ENCODE measurements at regions not wholly inside any gene's neighbourhood (a gene's known extent, or its start where the extent isn't known, plus 50 kb on each side); places are given as distances from the start of the nearest gene placed in this dataset.
A peak's percentile ranks its signal among the peaks of the same experiment; 100 is the strongest.

DNA sequence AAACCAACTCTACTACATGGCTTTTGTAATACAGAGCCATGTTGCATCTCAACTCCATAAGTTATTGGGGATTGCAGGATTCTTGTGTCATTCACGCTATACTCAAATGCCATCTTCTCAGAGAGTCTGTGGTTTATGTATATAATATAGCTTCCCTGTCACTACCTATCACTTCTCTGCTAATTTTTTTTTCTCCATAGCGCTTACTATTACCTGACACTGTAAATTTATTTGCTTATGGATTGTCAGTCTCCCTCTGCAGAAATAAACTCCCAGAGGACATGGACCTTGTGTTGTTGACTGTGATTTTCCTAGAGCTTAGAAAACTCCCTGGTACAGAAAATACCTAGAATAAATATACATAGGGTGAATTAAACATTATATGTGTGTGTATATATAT is 990.5 kb downstream of the TBL1XR1 start:
- Histone ChIP-seq H3K36me3 (no peaks in the 10 kb centered on the region), H3K9me3 (replicated peaks) (no peaks in the 10 kb centered on the region), H3K27me3 (no peaks in the 10 kb centered on the region), H3K27ac (no peak overlapping the region), H3K4me3 (no peak overlapping the region), H3K4me1 (peaks cover 2% of the 10 kb centered on the region)
- DNase-seq: no peak

DNA sequence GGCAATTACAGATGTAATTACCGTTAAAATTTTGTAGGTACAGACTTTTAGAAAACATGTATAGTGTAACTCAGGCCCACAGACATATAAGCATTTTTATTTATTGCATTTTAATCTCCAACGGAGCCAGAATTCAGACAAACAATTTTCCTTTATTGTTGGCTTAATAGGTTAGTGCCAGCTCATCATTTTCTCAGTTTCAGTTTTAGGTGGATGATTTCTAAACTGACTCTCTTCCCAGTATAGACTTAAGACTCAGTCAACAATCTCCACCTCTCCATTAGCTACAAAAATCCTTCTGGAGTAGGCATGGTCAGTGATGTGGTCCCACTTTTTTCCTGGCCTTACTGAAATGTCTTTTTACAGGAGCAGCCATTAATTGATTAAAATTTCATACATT is 994.6 kb downstream of the TBL1XR1 start:
- H3K4me1 ChIP-seq: no peaks in the 10 kb centered on the region
- no peak overlapping the region for H3K27ac ChIP-seq
- DNase-seq: no peak
- H3K27me3 ChIP-seq: no peaks in the 10 kb centered on the region
- no peaks in the 10 kb centered on the region for H3K9me3 ChIP-seq (replicated peaks)
- no peak overlapping the region for H3K4me3 ChIP-seq
- H3K36me3 ChIP-seq: no peaks in the 10 kb centered on the region

- H3K9me3 ChIP-seq (replicated peaks): 0 out of 2 replicates have a peak, but pooled peaks cover 2% of the 10 kb centered on the region
- H3K27ac ChIP-seq: no peak overlapping the region
- H3K36me3 ChIP-seq: no peaks in the 10 kb centered on the region
- H3K27me3 ChIP-seq: no peaks in the 10 kb centered on the region
- H3K4me3 ChIP-seq: no peak overlapping the region
- H3K4me1 ChIP-seq: no peaks in the 10 kb centered on the region
- DNase-seq: no peak
These were observed 1004.1 kb downstream of the TBL1XR1 start for GRCh38 chr3:176193032-176193730.

DNA sequence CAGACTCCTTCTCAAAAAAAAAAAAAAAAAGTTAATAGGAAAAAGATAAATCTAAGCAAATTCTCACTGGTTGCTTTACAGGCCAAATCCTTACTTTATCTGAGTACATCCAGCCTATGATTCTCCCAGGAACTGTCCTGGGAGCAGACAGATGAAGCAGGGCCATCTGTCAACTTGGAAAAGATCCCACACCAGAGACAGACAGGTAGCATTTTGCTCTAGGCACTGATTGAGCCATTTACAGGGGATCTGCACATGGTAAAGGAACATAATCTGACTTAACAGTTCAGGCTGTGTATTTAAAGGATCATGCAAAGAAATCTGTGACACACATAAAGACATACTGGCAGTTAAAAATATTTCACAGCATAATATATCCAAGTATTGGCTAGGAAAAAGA is 1006.5 kb downstream of the TBL1XR1 start:
- Histone ChIP-seq H3K27ac (no peak overlapping the region), H3K36me3 (no peaks in the 10 kb centered on the region), H3K9me3 (replicated peaks) (0 out of 2 replicates have a peak, but pooled peaks cover 2% of the 10 kb centered on the region), H3K4me3 (no peak overlapping the region), H3K4me1 (no peaks in the 10 kb centered on the region), H3K27me3 (no peaks in the 10 kb centered on the region)
- no peak for DNase-seq

DNA sequence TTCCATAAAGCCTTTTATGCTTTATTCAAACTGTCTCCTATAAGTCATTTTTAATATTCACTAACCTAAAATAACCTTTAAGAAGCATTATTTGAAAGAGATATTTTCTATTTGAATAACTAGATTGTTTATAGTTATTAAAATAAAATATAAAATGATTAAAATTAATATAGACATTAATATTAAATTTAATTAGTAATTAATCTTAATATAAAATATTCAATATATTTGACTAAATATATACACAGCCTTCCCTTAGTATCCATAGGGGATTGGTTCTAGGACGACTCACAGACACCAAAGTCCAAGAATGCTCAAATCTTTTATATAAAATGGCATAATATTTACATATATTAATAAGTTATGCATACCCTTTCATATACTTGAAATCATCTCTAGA is 1014.1 kb downstream of the TBL1XR1 start:
- Histone ChIP-seq H3K27ac (no peak overlapping the region), H3K36me3 (no peaks in the 10 kb centered on the region), H3K9me3 (replicated peaks) (no peaks in the 10 kb centered on the region), H3K4me1 (no peaks in the 10 kb centered on the region), H3K27me3 (no peaks in the 10 kb centered on the region), H3K4me3 (no peak overlapping the region)
- no peak for DNase-seq

GRCh38 chr3:176174060-176174459 is 1023.2 kb downstream of the TBL1XR1 start:
- DNase-seq: no peak
- no peaks in the 10 kb centered on the region for H3K4me1 ChIP-seq
- no peak overlapping the region for H3K27ac ChIP-seq
- no peak overlapping the region for H3K4me3 ChIP-seq
- H3K36me3 ChIP-seq: no peaks in the 10 kb centered on the region
- no peaks in the 10 kb centered on the region for H3K9me3 ChIP-seq (replicated peaks)
- no peaks in the 10 kb centered on the region for H3K27me3 ChIP-seq

- no peak overlapping the region for H3K27ac ChIP-seq
- H3K36me3 ChIP-seq: no peaks in the 10 kb centered on the region
- no peak for DNase-seq
- H3K4me1 ChIP-seq: no peaks in the 10 kb centered on the region
- H3K9me3 ChIP-seq (replicated peaks): no peaks in the 10 kb centered on the region
- H3K4me3 ChIP-seq: no peak overlapping the region
- H3K27me3 ChIP-seq: no peaks in the 10 kb centered on the region
These were observed 1024.8 kb downstream of the TBL1XR1 start for GRCh38 chr3:176172492-176172891.

GRCh38 chr3:176167272-176167671 is 1030.0 kb downstream of the TBL1XR1 start:
- Histone ChIP-seq H3K9me3 (replicated peaks) (no peaks in the 10 kb centered on the region), H3K27ac (no peak overlapping the region), H3K4me3 (no peak overlapping the region), H3K36me3 (no peaks in the 10 kb centered on the region), H3K4me1 (no peaks in the 10 kb centered on the region), H3K27me3 (no peaks in the 10 kb centered on the region)
- DNase-seq: no peak

DNA sequence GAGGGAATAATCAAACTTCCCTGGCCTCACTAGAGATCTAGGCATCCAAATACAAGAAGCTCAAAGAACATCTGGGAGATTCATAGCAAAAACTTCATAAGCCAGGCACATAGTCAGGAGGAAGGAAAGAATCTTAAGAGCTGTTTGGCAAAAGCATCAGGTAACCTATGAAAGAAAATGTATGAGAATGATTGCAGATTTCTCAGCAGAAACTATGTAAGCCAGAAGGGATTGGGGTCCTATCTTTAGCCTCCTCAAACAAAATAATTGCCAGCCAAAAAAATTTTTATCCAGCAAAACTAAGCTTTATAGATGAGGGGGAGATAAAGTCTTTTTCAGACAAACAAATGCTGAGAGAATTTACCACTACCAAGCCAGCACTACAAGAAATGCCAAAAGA is 1036.3 kb downstream of the TBL1XR1 start:
- no peaks in the 10 kb centered on the region for H3K27me3 ChIP-seq
- no peak overlapping the region for H3K27ac ChIP-seq
- H3K4me1 ChIP-seq: no peaks in the 10 kb centered on the region
- no peaks in the 10 kb centered on the region for H3K36me3 ChIP-seq
- no peak for DNase-seq
- H3K9me3 ChIP-seq (replicated peaks): no peaks in the 10 kb centered on the region
- H3K4me3 ChIP-seq: no peak overlapping the region

DNA sequence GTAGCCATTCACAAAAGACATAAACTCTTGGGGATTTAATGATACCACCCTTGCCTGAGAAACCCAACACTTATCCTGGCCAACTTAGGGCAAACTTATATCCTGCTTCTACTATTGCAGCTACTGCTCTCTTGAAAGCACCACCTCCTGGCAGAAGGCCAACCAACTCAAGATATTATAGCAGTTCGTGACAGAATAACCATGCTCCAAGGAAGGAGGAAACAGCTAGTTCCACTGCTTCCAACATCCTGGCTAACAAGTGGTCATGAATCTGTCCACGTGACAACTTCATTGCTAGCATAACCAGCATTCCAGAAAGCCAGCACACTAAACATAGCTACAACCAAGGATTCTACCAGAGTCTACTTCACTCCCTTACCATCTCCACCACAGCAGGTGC is 1037.5 kb downstream of the TBL1XR1 start:
- no peaks in the 10 kb centered on the region for H3K4me1 ChIP-seq
- no peaks in the 10 kb centered on the region for H3K9me3 ChIP-seq (replicated peaks)
- DNase-seq: peak in 1 of 2 experiments; percentile 1
- H3K27me3 ChIP-seq: no peaks in the 10 kb centered on the region
- H3K4me3 ChIP-seq: no peak overlapping the region
- H3K27ac ChIP-seq: no peak overlapping the region
- no peaks in the 10 kb centered on the region for H3K36me3 ChIP-seq

GRCh38 chr3:176155012-176155411 is 1042.3 kb downstream of the TBL1XR1 start:
- H3K4me3 ChIP-seq: no peak overlapping the region
- H3K27me3 ChIP-seq: no peaks in the 10 kb centered on the region
- no peaks in the 10 kb centered on the region for H3K9me3 ChIP-seq (replicated peaks)
- DNase-seq: no peak
- H3K4me1 ChIP-seq: no peaks in the 10 kb centered on the region
- H3K27ac ChIP-seq: no peak overlapping the region
- H3K36me3 ChIP-seq: no peaks in the 10 kb centered on the region

- Histone ChIP-seq H3K27ac (no peak overlapping the region), H3K4me3 (no peak overlapping the region), H3K27me3 (no peaks in the 10 kb centered on the region), H3K9me3 (replicated peaks) (0 out of 2 replicates have a peak, but pooled peaks cover 2% of the 10 kb centered on the region), H3K4me1 (peaks cover 17% of the 10 kb centered on the region), H3K36me3 (no peaks in the 10 kb centered on the region)
- no peak for DNase-seq
These were observed 1047.7 kb downstream of the TBL1XR1 start for GRCh38 chr3:176149567-176149966.

DNA sequence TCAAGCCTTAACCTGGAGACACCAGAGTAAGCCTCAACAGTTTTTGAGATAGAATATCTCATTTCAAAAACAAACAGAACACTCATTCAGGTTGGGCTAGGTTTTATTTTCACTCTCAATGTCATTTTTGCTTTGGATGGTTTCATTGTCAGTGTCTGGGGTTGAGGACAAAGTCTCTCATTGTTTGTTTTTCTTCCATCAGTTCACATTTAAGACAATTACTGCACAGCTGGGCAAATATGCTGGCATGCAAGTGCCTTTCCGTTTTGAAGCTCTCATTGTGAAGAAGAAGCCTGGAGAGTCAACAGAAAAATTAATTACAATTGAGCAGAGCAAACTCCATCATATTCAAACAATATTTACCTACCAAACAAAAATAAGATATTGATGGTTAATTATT is 1050.0 kb downstream of the TBL1XR1 start:
- Histone ChIP-seq H3K9me3 (replicated peaks) (0 out of 2 replicates have a peak, but pooled peaks cover 2% of the 10 kb centered on the region), H3K4me3 (no peak overlapping the region), H3K36me3 (no peaks in the 10 kb centered on the region), H3K27ac (peak overlapping the region; percentile 42), H3K4me1 (peaks cover 17% of the 10 kb centered on the region), H3K27me3 (no peaks in the 10 kb centered on the region)
- DNase-seq: peak; percentile 47 to 78

DNA sequence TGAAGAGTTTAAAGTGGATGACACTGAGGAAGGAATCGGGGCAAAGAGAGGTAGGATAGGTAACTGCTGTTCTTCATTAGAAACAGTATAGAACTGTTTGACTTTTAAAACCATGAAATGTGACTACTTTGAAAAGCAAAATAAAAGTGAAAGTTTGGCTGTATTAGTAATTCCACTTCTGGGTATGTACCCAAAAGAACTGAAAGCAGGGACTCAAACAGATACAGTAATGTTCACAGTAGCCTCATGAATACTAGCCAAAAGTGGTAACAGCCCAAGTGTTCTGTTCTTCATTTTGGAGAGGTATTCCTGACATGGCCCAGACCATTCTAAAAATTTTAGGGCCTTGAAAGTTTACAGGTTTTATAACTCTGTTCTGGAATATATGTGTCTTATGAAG is 1055.4 kb downstream of the TBL1XR1 start:
- DNase-seq: no peak
- Histone ChIP-seq H3K27ac (no peak overlapping the region), H3K36me3 (no peaks in the 10 kb centered on the region), H3K4me1 (peaks cover 8% of the 10 kb centered on the region), H3K9me3 (replicated peaks) (no peaks in the 10 kb centered on the region), H3K27me3 (no peaks in the 10 kb centered on the region), H3K4me3 (no peak overlapping the region)

DNA sequence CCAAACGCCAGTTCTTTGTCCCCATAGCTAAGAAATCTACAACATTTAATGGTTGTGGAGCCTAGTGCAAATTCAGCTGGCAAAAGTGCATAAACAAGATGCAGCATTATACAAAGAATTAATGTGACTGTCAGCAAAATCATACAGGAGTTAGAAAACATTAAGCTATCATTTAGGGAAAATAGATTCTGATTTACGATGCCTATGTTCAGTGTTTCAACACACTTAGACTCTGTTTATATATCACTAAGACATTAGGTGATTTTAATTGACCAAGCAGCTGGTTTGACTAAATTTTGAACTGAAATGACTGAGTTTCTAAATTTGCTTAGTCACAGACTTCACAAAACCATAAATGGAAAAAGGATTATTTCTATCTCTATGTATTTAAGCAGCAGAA is 1076.8 kb downstream of the TBL1XR1 start:
- H3K27ac ChIP-seq: no peak overlapping the region
- DNase-seq: no peak
- no peaks in the 10 kb centered on the region for H3K36me3 ChIP-seq
- no peaks in the 10 kb centered on the region for H3K4me1 ChIP-seq
- H3K27me3 ChIP-seq: no peaks in the 10 kb centered on the region
- H3K4me3 ChIP-seq: no peak overlapping the region
- no peaks in the 10 kb centered on the region; the same call in 1 of the 2 replicates for H3K9me3 ChIP-seq (replicated peaks)

- no peak overlapping the region for H3K27ac ChIP-seq
These were observed 1077.5 kb downstream of the TBL1XR1 start for GRCh38 chr3:176119826-176120225.

More at GRCh38 chr3:176119826-176120225, 1077.5 kb downstream of the TBL1XR1 start:
- H3K4me1 ChIP-seq: no peaks in the 10 kb centered on the region
- no peaks in the 10 kb centered on the region for H3K36me3 ChIP-seq
- H3K9me3 ChIP-seq (replicated peaks): no peaks in the 10 kb centered on the region; the same call in 1 of the 2 replicates
- no peak for DNase-seq
- no peak overlapping the region for H3K4me3 ChIP-seq
- no peaks in the 10 kb centered on the region for H3K27me3 ChIP-seq

Data from SJCRH30 (cell line).